ENCODE measurements at regions not wholly inside any gene's neighbourhood (a gene's known extent, or its start where the extent isn't known, plus 50 kb on each side); places are given as distances from the start of the nearest gene placed in this dataset.
A peak's percentile ranks its signal among the peaks of the same experiment; 100 is the strongest.

- FAIRE-seq = no peak
Observed at GRCh38 chr10:128839134-128839533, 627.9 kb upstream of the MGMT start.

GRCh38 chr10:128839701-128840100, 627.3 kb upstream of the MGMT start:
- no peak for FAIRE-seq

- FAIRE-seq = peak; percentile 65
Observed at GRCh38 chr10:128843972-128844371, 623.1 kb upstream of the MGMT start.

- no peak for FAIRE-seq
Observed at GRCh38 chr10:128846927-128847326, 620.1 kb upstream of the MGMT start.

- FAIRE-seq = no peak
Observed at GRCh38 chr10:128848810-128849209, 618.2 kb upstream of the MGMT start.

GRCh38 chr10:128850647-128851046, 616.4 kb upstream of the MGMT start:
- FAIRE-seq = no peak

GRCh38 chr10:128851281-128851680, 615.8 kb upstream of the MGMT start:
- no peak for FAIRE-seq

- no peak for FAIRE-seq
Observed at GRCh38 chr10:128851726-128852125, 615.3 kb upstream of the MGMT start.

GRCh38 chr10:128852449-128852848, 614.6 kb upstream of the MGMT start:
- no peak for FAIRE-seq

GRCh38 chr10:128852902-128853301, 614.1 kb upstream of the MGMT start:
- FAIRE-seq = no peak

GRCh38 chr10:128853537-128853936, 613.5 kb upstream of the MGMT start:
- FAIRE-seq = no peak

- no peak for FAIRE-seq
Observed at GRCh38 chr10:128854204-128854603, 612.8 kb upstream of the MGMT start.

GRCh38 chr10:128854963-128855362, 612.1 kb upstream of the MGMT start:
- FAIRE-seq = no peak

- no peak for FAIRE-seq
Observed at GRCh38 chr10:128855618-128856428, 611.2 kb upstream of the MGMT start.

- FAIRE-seq = no peak
Observed at GRCh38 chr10:128859738-128860386, 607.2 kb upstream of the MGMT start.

GRCh38 chr10:128860574-128860973, 606.5 kb upstream of the MGMT start:
- no peak for FAIRE-seq

- no peak for FAIRE-seq
Observed at GRCh38 chr10:128861018-128861901, 605.8 kb upstream of the MGMT start.

- no peak for FAIRE-seq
Observed at GRCh38 chr10:128863411-128863810, 603.6 kb upstream of the MGMT start.

GRCh38 chr10:128863823-128864405, 603.1 kb upstream of the MGMT start:
- no peak for FAIRE-seq

GRCh38 chr10:128864554-128865295, 602.3 kb upstream of the MGMT start:
- FAIRE-seq = no peak

GRCh38 chr10:128865436-128866195, 601.4 kb upstream of the MGMT start:
- FAIRE-seq = no peak

GRCh38 chr10:128866551-128866950, 600.5 kb upstream of the MGMT start:
- FAIRE-seq = no peak
